ENCODE measurements at regions not wholly inside any gene's neighbourhood (a gene's known extent, or its start where the extent isn't known, plus 50 kb on each side); places are given as distances from the start of the nearest gene placed in this dataset.

GRCh38 chr2:67039517-67040103 lies 357.5 kb upstream of the ETAA1 start:
- no peak for DNase-seq (ENCODE audit: low read depth in 2 of 2)

GRCh38 chr2:67041051-67041450 lies 356.1 kb upstream of the ETAA1 start:
- no peak for DNase-seq (ENCODE audit: low read depth in 2 of 2)

GRCh38 chr2:67043781-67044478 lies 353.2 kb upstream of the ETAA1 start:
- DNase-seq (ENCODE audit: low read depth in 2 of 2), result no peak

GRCh38 chr2:67046591-67046990 lies 350.5 kb upstream of the ETAA1 start:
- DNase-seq (ENCODE audit: low read depth in 2 of 2), result no peak

- no peak for DNase-seq (ENCODE audit: low read depth in 2 of 2)
Measured at GRCh38 chr2:67048314-67048713, 348.8 kb upstream of the ETAA1 start.

- no peak for DNase-seq (ENCODE audit: low read depth in 2 of 2)
Measured at GRCh38 chr2:67050622-67051021, 346.5 kb upstream of the ETAA1 start.

- DNase-seq (ENCODE audit: low read depth in 2 of 2), result no peak
Measured at GRCh38 chr2:67054728-67055127, 342.4 kb upstream of the ETAA1 start.

GRCh38 chr2:67055387-67056304 lies 341.5 kb upstream of the ETAA1 start:
- DNase-seq (ENCODE audit: low read depth in 2 of 2), result no peak

GRCh38 chr2:67057123-67057522 lies 340.0 kb upstream of the ETAA1 start:
- DNase-seq (ENCODE audit: low read depth in 2 of 2), result no peak

- no peak for DNase-seq (ENCODE audit: low read depth in 2 of 2)
Measured at GRCh38 chr2:67057901-67058703, 339.0 kb upstream of the ETAA1 start.

- no peak for DNase-seq (ENCODE audit: low read depth in 2 of 2)
Measured at GRCh38 chr2:67065046-67065445, 332.1 kb upstream of the ETAA1 start.

GRCh38 chr2:67066782-67067181 lies 330.4 kb upstream of the ETAA1 start:
- DNase-seq (ENCODE audit: low read depth in 2 of 2), result no peak

- DNase-seq (ENCODE audit: low read depth in 2 of 2), result no peak
Measured at GRCh38 chr2:67067656-67068055, 329.5 kb upstream of the ETAA1 start.

GRCh38 chr2:67070826-67071225 lies 326.3 kb upstream of the ETAA1 start:
- no peak for DNase-seq (ENCODE audit: low read depth in 2 of 2)

- no peak for DNase-seq (ENCODE audit: low read depth in 2 of 2)
Measured at GRCh38 chr2:67075056-67075455, 322.1 kb upstream of the ETAA1 start.

GRCh38 chr2:67075530-67076238 lies 321.4 kb upstream of the ETAA1 start:
- DNase-seq (ENCODE audit: low read depth in 2 of 2), result no peak

- DNase-seq (ENCODE audit: low read depth in 2 of 2), result no peak
Measured at GRCh38 chr2:67076239-67076624, 320.9 kb upstream of the ETAA1 start.

- no peak for DNase-seq (ENCODE audit: low read depth in 2 of 2)
Measured at GRCh38 chr2:67079729-67080128, 317.4 kb upstream of the ETAA1 start.

- DNase-seq (ENCODE audit: low read depth in 2 of 2), result no peak
Measured at GRCh38 chr2:67082813-67083212, 314.3 kb upstream of the ETAA1 start.

- DNase-seq (ENCODE audit: low read depth in 2 of 2), result no peak
Measured at GRCh38 chr2:67083951-67084350, 313.2 kb upstream of the ETAA1 start.

- no peak for DNase-seq (ENCODE audit: low read depth in 2 of 2)
Measured at GRCh38 chr2:67085146-67085545, 312.0 kb upstream of the ETAA1 start.

All from dermis microvascular lymphatic vessel endothelial cell (primary cell).